IMR-90 (cell line): ENCODE measurements at regions not wholly inside any gene's neighbourhood (a gene's known extent, or its start where the extent isn't known, plus 50 kb on each side); places are given as distances from the start of the nearest gene placed in this dataset.

Experiments
- ATAC-seq: fragments of 200-7000 bp; cut with Tn5 transposase; 2 replicates; pipeline ENCODE4 v1.9.1; 2020; ENCODE audit warnings: low read depth, mild to moderate bottlenecking, moderate library complexity
- BruUV-seq: library from RNA; stranded (reverse); fragments of 400-500 nt; replicated peaks from 2 replicates; lab custom pipeline; 2021; lab: Mats Ljungman, UMichigan
- CTCF ChIA-PET: fragments of 300-600 bp; formaldehyde crosslinking; extraction: SDS; loops from one replicate; lab custom pipeline; 2021; ENCODE audit warnings: antibody characterized with exemption; lab: Yijun Ruan, JAX
- POLR2A ChIA-PET: fragments of 300-600 bp; sonication (Branson Sonifier 250); formaldehyde crosslinking; loops from one replicate; lab custom pipeline; 2022; ENCODE audit warnings: antibody characterized with exemption; ENCODE audit not compliant: unreplicated experiment; lab: Charles Lee
- DNase-seq: peaks from one replicate; pipeline ENCODE4 v3.0.0; 2013
- H2AFZ ChIP-seq: replicated peaks from 2 replicates; pipeline ENCODE3; 2013; ENCODE audit warnings: low read length, mild to moderate bottlenecking; ENCODE audit not compliant: poor library complexity
- H2AK5ac ChIP-seq: 2 replicates; pipeline ENCODE4 v1.6.1; 2013; ENCODE audit warnings: low read depth, low read length, inconsistent platforms
- H2AK9ac ChIP-seq: replicated peaks from 2 replicates; pipeline ENCODE3; 2013; ENCODE audit warnings: mild to moderate bottlenecking, low read depth, low read length, moderate library complexity; ENCODE audit not compliant: poor library complexity
- H2BK120ac ChIP-seq: 2 replicates; pipeline ENCODE4 v1.6.1; 2013; ENCODE audit warnings: low read depth, low read length, inconsistent platforms
- H2BK15ac ChIP-seq: 3 replicates; pipeline ENCODE4 v1.6.1; 2013; ENCODE audit warnings: low read depth, low read length, inconsistent platforms
- H2BK20ac ChIP-seq: 2 replicates; pipeline ENCODE4 v1.6.1; 2013; ENCODE audit warnings: low read depth, mild to moderate bottlenecking, inconsistent platforms, low read length, moderate library complexity
- H2BK5ac ChIP-seq: 2 replicates; pipeline ENCODE4 v1.6.1; 2013; ENCODE audit warnings: mild to moderate bottlenecking, low read depth, low read length, inconsistent platforms; ENCODE audit not compliant: poor library complexity, severe bottlenecking
- H3K14ac ChIP-seq: replicated peaks from 2 replicates; pipeline ENCODE4 v1.6.1; 2013; ENCODE audit warnings: low read depth, low read length, inconsistent platforms
- H3K18ac ChIP-seq: 2 replicates; pipeline ENCODE4 v1.6.1; 2013; ENCODE audit warnings: low read depth, low read length, control low read depth
- H3K23ac ChIP-seq: 2 replicates; pipeline ENCODE4 v1.6.1; 2013; ENCODE audit warnings: low read depth, low read length, inconsistent platforms
- H3K27ac ChIP-seq: 2 replicates; pipeline ENCODE4 v1.5.1; 2013; ENCODE audit warnings: mild to moderate bottlenecking, control low read depth, low read length; ENCODE audit not compliant: insufficient read depth
- H3K27me3 ChIP-seq: 2 replicates; pipeline ENCODE4 v1.6.1; 2013; ENCODE audit warnings: low read length; ENCODE audit not compliant: control insufficient read depth, insufficient read depth
- H3K36me3 ChIP-seq: 2 replicates; pipeline ENCODE4 v1.6.1; 2013; ENCODE audit warnings: low read length, mixed read lengths; ENCODE audit not compliant: control insufficient read depth, insufficient read depth
- H3K4ac ChIP-seq: 2 replicates; pipeline ENCODE4 v1.6.1; 2013; ENCODE audit warnings: low read depth, low read length, inconsistent platforms
- H3K4me1 ChIP-seq: 2 replicates; pipeline ENCODE4 v1.6.1; 2013; ENCODE audit warnings: low read length, mixed read lengths; ENCODE audit not compliant: control insufficient read depth, insufficient read depth
- H3K4me2 ChIP-seq: 2 replicates; pipeline ENCODE4 v1.6.1; 2013; ENCODE audit warnings: low read depth, mild to moderate bottlenecking, control low read depth, low read length, moderate library complexity
- H3K4me3 ChIP-seq: 2 replicates; pipeline ENCODE4 v1.5.1; 2013; ENCODE audit warnings: low read depth, mild to moderate bottlenecking, control low read depth, low read length, moderate library complexity; ENCODE audit not compliant: insufficient read depth
- H3K56ac ChIP-seq: 2 replicates; pipeline ENCODE4 v1.6.1; 2013; ENCODE audit warnings: low read length, inconsistent platforms; ENCODE audit not compliant: insufficient read depth; ENCODE audit errors: extremely low read depth
- H3K79me1 ChIP-seq, 2 experiments: 2 replicates each; pipeline ENCODE4 v1.6.1; 2013; ENCODE audit warnings: low read length in 2 of 2, inconsistent platforms in 1 of 2, low read depth in 1 of 2
- H3K9ac ChIP-seq: 2 replicates; pipeline ENCODE4 v1.6.1; 2013; ENCODE audit warnings: low read depth, low read length, control low read depth
- H3K9me1 ChIP-seq: 2 replicates; pipeline ENCODE4 v1.6.1; 2013; ENCODE audit warnings: low read length, inconsistent platforms; ENCODE audit not compliant: insufficient read depth
- H3K9me3 ChIP-seq: 2 replicates; pipeline ENCODE4 v1.6.1; 2013; ENCODE audit warnings: low read length; ENCODE audit not compliant: control insufficient read depth, insufficient read depth
- H4K20me1 ChIP-seq: 2 replicates; pipeline ENCODE4 v1.6.1; 2013; ENCODE audit warnings: low read length, inconsistent platforms; ENCODE audit not compliant: insufficient read depth
- H4K5ac ChIP-seq: 2 replicates; pipeline ENCODE4 v1.6.1; 2013; ENCODE audit warnings: mild to moderate bottlenecking, low read depth, low read length, control low read depth
- H4K8ac ChIP-seq, 2 experiments: 2 replicates each; pipeline ENCODE4 v1.6.1; 2013; ENCODE audit warnings: low read depth in 2 of 2, low read length in 2 of 2, control low read depth in 1 of 2, inconsistent platforms in 1 of 2
- H4K91ac ChIP-seq: 2 replicates; pipeline ENCODE4 v1.6.1; 2013; ENCODE audit warnings: low read depth, low read length, inconsistent platforms; ENCODE audit not compliant: insufficient read depth
- BHLHE40 ChIP-seq: fragments of 150-350 bp; IDR thresholded peaks from 2 replicates; pipeline ENCODE4 v1.6.1; 2016; ENCODE audit warnings: mild to moderate bottlenecking, low read depth, low read length
- CEBPB ChIP-seq: IDR thresholded peaks from 2 replicates; pipeline ENCODE4 v1.6.1; 2012; ENCODE audit warnings: low read depth, low read length, improper control_type of control experiment
- CHD1 ChIP-seq: IDR thresholded peaks from 2 replicates; pipeline ENCODE4 v1.6.1; 2012; ENCODE audit warnings: low read depth, low read length, improper control_type of control experiment
- FOS ChIP-seq: fragments of 150-350 bp; IDR thresholded peaks from 2 replicates; pipeline ENCODE4 v1.6.1; 2016; ENCODE audit warnings: low read depth, low read length
- MAFK ChIP-seq: IDR thresholded peaks from 2 replicates; pipeline ENCODE4 v1.6.1; 2012; ENCODE audit warnings: low read depth, low read length, improper control_type of control experiment
- MAZ ChIP-seq: IDR thresholded peaks from 2 replicates; pipeline ENCODE4 v1.6.1; 2012; ENCODE audit warnings: low read depth, mild to moderate bottlenecking, low read length, improper control_type of control experiment, moderate library complexity, borderline replicate concordance
- MXI1 ChIP-seq: IDR thresholded peaks from 2 replicates; pipeline ENCODE4 v1.6.1; 2012; ENCODE audit warnings: low read depth, mild to moderate bottlenecking, low read length, moderate library complexity, borderline replicate concordance
- NFE2L2 ChIP-seq: fragments of 150-350 bp; IDR thresholded peaks from 2 replicates; pipeline ENCODE4 v1.6.1; 2016; ENCODE audit warnings: low read depth, mild to moderate bottlenecking, low read length
- POLR2A ChIP-seq: IDR thresholded peaks from 2 replicates; pipeline ENCODE4 v1.6.1; 2012; ENCODE audit warnings: mild to moderate bottlenecking, low read depth, low read length
- RAD21 ChIP-seq: IDR thresholded peaks from 2 replicates; pipeline ENCODE4 v1.6.1; 2012; ENCODE audit warnings: low read length, improper control_type of control experiment
- RCOR1 ChIP-seq: IDR thresholded peaks from 2 replicates; pipeline ENCODE4 v1.6.1; 2012; ENCODE audit warnings: mild to moderate bottlenecking, low read length, improper control_type of control experiment; ENCODE audit not compliant: insufficient replicate concordance
- RFX5 ChIP-seq: IDR thresholded peaks from 2 replicates; pipeline ENCODE4 v1.8.0; 2012; ENCODE audit warnings: low read depth, mild to moderate bottlenecking, low read length, moderate library complexity
- SMC3 ChIP-seq: fragments of 150-350 bp; IDR thresholded peaks from 2 replicates; pipeline ENCODE4 v1.6.1; 2016; ENCODE audit warnings: low read depth, mild to moderate bottlenecking, antibody characterized with exemption, low read length, moderate library complexity
- WGBS, 2 experiments: methylation state at CpG; one replicate each; pipeline versions ENCODE4 v1.1.5 to v1.1.7; 2013; ENCODE audit warnings: missing lambda C conversion rate in 2 of 2; ENCODE audit not compliant: insufficient read length in 1 of 2; ENCODE audit errors: extremely low coverage in 2 of 2; 5-methylcytosine and 5-hydroxymethylcytosine counted together
- dilution Hi-C: fragments of 300-500 bp; cut with HindIII; formaldehyde crosslinking; loops from one replicate; pipeline ENCODE4 v1.14.3; 2018; ENCODE audit warnings: low sequenced_read_pairs; ENCODE audit not compliant: unreplicated experiment
- in situ Hi-C: fragments of 300-500 bp; cut with MboI; formaldehyde crosslinking; loops from 3 replicates; pipeline ENCODE4 v1.14.3; 2019; ENCODE audit warnings: low sequenced_read_pairs, inconsistent platforms, mixed read lengths
- intact Hi-C: fragments of 100-400 bp; cut with micrococcal nuclease; formaldehyde crosslinking; loops from 2 replicates; pipeline ENCODE4 v1.10.0; 2022
- TF ChIP-seq, protein P1 (sequence below): fragments of 150-350 bp; IDR thresholded peaks from 2 replicates; pipeline ENCODE4 v1.6.1; 2016; ENCODE audit warnings: low read depth, mild to moderate bottlenecking, low read length, moderate library complexity, borderline replicate concordance
- TF ChIP-seq, protein P2 (sequence below): fragments of 150-350 bp; IDR thresholded peaks from 2 replicates; pipeline ENCODE4 v1.6.1; 2017; ENCODE audit warnings: mild to moderate bottlenecking, antibody characterized with exemption, low read length, low read depth
- TF ChIP-seq, protein P3 (sequence below): conservative IDR thresholded peaks from 2 replicates; pipeline ENCODE4 v1.5.1; 2012; ENCODE audit warnings: mild to moderate bottlenecking, low read depth, low read length, improper control_type of control experiment

DNA sequence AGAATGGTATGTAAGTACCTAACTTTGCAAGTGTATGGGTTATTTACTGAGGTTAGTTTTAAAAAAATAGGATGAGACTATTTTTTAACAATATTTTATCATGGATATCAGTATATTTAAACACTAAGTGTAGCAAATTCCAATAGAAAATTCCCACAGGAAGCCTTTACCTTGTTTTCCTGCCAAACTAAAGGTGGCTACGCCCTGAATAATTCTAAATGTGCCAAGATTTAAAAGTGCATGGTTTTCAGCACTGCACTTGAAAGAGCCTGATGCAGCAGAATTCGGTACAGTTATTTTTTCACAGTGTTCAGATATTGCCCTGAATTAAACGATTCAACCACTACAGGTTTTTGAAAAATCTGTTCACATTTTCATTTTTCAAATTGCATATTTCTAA lies 1622.8 kb upstream of the B3GALT2 start:
- Histone ChIP-seq H3K4me3 (no peak overlapping the region), H3K14ac (no peak overlapping the region), H3K9me3 (no peaks in the 10 kb centered on the region), H2BK20ac (no peak overlapping the region), H3K9ac (no peak overlapping the region), H3K23ac (no peak overlapping the region), H4K8ac (no peak overlapping the region), H2AK9ac (no peak overlapping the region), H4K91ac (no peak overlapping the region), H2BK5ac (no peak overlapping the region), H3K9me1 (no peaks in the 10 kb centered on the region), H3K27me3 (no peaks in the 10 kb centered on the region), H4K5ac (no peak overlapping the region), H3K56ac (no peak overlapping the region), H3K18ac (no peak overlapping the region), H3K27ac (no peak overlapping the region), H3K79me1 (no peaks in the 10 kb centered on the region), H2AFZ (no peak overlapping the region), H4K20me1 (no peaks in the 10 kb centered on the region), H2BK120ac (no peak overlapping the region), H3K36me3 (no peaks in the 10 kb centered on the region), H3K4me1 (no peaks in the 10 kb centered on the region), H2AK5ac (no peak overlapping the region), H3K4me2 (no peak overlapping the region), H2BK15ac (no peak overlapping the region), H3K4ac (no peak overlapping the region)
- ATAC-seq (no peak), DNase-seq (no peak)
- in situ Hi-C loops (no loop called here), intact Hi-C loops (no loop called here), dilution Hi-C loops (no loop called here)
- ChIA-PET POLR2A (no interaction called here), CTCF (no interaction called here)
- no peak for TF ChIP-seq BHLHE40
- TF ChIP-seq RCOR1, result no peak
- TF ChIP-seq CEBPB, result no peak
- TF ChIP-seq CHD1, result no peak
- TF ChIP-seq MAZ, result no peak
- no peak for TF ChIP-seq POLR2A
- TF ChIP-seq RFX5, result no peak
- no peak for TF ChIP-seq NFE2L2
- no peak for TF ChIP-seq MXI1
- TF ChIP-seq SMC3, result no peak
- TF ChIP-seq FOS, result no peak
- TF ChIP-seq, protein P1, sequence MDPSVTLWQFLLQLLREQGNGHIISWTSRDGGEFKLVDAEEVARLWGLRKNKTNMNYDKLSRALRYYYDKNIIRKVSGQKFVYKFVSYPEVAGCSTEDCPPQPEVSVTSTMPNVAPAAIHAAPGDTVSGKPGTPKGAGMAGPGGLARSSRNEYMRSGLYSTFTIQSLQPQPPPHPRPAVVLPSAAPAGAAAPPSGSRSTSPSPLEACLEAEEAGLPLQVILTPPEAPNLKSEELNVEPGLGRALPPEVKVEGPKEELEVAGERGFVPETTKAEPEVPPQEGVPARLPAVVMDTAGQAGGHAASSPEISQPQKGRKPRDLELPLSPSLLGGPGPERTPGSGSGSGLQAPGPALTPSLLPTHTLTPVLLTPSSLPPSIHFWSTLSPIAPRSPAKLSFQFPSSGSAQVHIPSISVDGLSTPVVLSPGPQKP, result no peak
- no peak for TF ChIP-seq MAFK
- TF ChIP-seq, protein P2, sequence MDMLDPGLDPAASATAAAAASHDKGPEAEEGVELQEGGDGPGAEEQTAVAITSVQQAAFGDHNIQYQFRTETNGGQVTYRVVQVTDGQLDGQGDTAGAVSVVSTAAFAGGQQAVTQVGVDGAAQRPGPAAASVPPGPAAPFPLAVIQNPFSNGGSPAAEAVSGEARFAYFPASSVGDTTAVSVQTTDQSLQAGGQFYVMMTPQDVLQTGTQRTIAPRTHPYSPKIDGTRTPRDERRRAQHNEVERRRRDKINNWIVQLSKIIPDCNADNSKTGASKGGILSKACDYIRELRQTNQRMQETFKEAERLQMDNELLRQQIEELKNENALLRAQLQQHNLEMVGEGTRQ, result no peak
- TF ChIP-seq, protein P3, sequence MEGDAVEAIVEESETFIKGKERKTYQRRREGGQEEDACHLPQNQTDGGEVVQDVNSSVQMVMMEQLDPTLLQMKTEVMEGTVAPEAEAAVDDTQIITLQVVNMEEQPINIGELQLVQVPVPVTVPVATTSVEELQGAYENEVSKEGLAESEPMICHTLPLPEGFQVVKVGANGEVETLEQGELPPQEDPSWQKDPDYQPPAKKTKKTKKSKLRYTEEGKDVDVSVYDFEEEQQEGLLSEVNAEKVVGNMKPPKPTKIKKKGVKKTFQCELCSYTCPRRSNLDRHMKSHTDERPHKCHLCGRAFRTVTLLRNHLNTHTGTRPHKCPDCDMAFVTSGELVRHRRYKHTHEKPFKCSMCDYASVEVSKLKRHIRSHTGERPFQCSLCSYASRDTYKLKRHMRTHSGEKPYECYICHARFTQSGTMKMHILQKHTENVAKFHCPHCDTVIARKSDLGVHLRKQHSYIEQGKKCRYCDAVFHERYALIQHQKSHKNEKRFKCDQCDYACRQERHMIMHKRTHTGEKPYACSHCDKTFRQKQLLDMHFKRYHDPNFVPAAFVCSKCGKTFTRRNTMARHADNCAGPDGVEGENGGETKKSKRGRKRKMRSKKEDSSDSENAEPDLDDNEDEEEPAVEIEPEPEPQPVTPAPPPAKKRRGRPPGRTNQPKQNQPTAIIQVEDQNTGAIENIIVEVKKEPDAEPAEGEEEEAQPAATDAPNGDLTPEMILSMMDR, result no peak
- no peak for TF ChIP-seq RAD21
- no TSS peak for BruUV-seq
- WGBS, 2 experiments, result 40% methylated on average over 1 of the region's 3 CpGs; no CpG with 5 or more reads in 1 of the 2 experiments
